OCI-LY7 (cell line): ENCODE measurements at regions not wholly inside any gene's neighbourhood (a gene's known extent, or its start where the extent isn't known, plus 50 kb on each side); places are given as distances from the start of the nearest gene placed in this dataset.

Experiments used
- BruUV-seq: library from RNA; stranded (reverse); fragments of 400-500 nt; replicated peaks from 2 replicates; lab custom pipeline; 2021; lab: Mats Ljungman, UMichigan
- CTCF ChIA-PET: fragments of 300-600 bp; sonication (Branson Sonifier 250); formaldehyde crosslinking; loops from one replicate; lab custom pipeline; 2022; ENCODE audit warnings: antibody characterized with exemption; ENCODE audit not compliant: unreplicated experiment; lab: Charles Lee
- POLR2A ChIA-PET: fragments of 300-600 bp; sonication (Branson Sonifier 250); formaldehyde crosslinking; loops from one replicate; lab custom pipeline; 2022; ENCODE audit warnings: antibody characterized with exemption; lab: Charles Lee
- DNase-seq: peaks from one replicate; pipeline ENCODE4 v3.0.0-alpha.2; 2015; ENCODE audit warnings: low spot score
- H2AFZ ChIP-seq: fragments of 200-600 bp; sonication (generic), shearing (Covaris generic); 2 replicates; pipeline ENCODE4 v1.6.1; 2014; ENCODE audit warnings: mild to moderate bottlenecking, antibody characterized with exemption, low read length, moderate library complexity
- H3K27ac ChIP-seq: fragments of 200-600 bp; sonication (generic); 2 replicates; pipeline ENCODE4 v1.5.1; 2014; ENCODE audit warnings: mixed run types, low read depth, mild to moderate bottlenecking, moderate library complexity, low read length, inconsistent platforms; ENCODE audit not compliant: poor library complexity, severe bottlenecking
- H3K36me3 ChIP-seq: fragments of 200-600 bp; sonication (generic); 2 replicates; pipeline ENCODE4 v1.6.1; 2014; ENCODE audit warnings: mild to moderate bottlenecking, antibody characterized with exemption, low read length, moderate library complexity, mixed read lengths; ENCODE audit not compliant: insufficient read depth
- H3K4me1 ChIP-seq: fragments of 200-600 bp; sonication (generic); 2 replicates; pipeline ENCODE4 v1.5.1; 2014; ENCODE audit warnings: mild to moderate bottlenecking, low read length; ENCODE audit not compliant: insufficient read depth, poor library complexity, severe bottlenecking
- H3K4me2 ChIP-seq: fragments of 200-600 bp; sonication (generic); 2 replicates; pipeline ENCODE4 v1.6.1; 2014; ENCODE audit warnings: mild to moderate bottlenecking, low read length
- H3K4me3 ChIP-seq: fragments of 200-600 bp; sonication (generic); 2 replicates; pipeline ENCODE4 v1.5.1; 2014; ENCODE audit warnings: mild to moderate bottlenecking, low read depth, low read length; ENCODE audit not compliant: poor library complexity, severe bottlenecking
- H3K79me2 ChIP-seq: fragments of 200-600 bp; sonication (generic); 2 replicates; pipeline ENCODE4 v1.6.1; 2016; ENCODE audit warnings: low read depth, mild to moderate bottlenecking, low read length, moderate library complexity, mixed read lengths; ENCODE audit not compliant: insufficient read depth
- H3K9me2 ChIP-seq: fragments of 200-600 bp; sonication (generic); 2 replicates; pipeline ENCODE4 v1.6.1; 2016; ENCODE audit warnings: mild to moderate bottlenecking, low read length, mixed read lengths; ENCODE audit not compliant: insufficient read depth
- H3K9me3 ChIP-seq: fragments of 200-600 bp; sonication (generic); 2 replicates; pipeline ENCODE4 v1.6.1; 2014; ENCODE audit warnings: mild to moderate bottlenecking, mixed run types, low read length, mixed read lengths
- H4K20me1 ChIP-seq: fragments of 200-600 bp; sonication (generic); 2 replicates; pipeline ENCODE4 v1.6.1; 2014; ENCODE audit warnings: mild to moderate bottlenecking, antibody characterized with exemption, low read length, moderate library complexity, mixed read lengths; ENCODE audit not compliant: insufficient read depth
- CTCF ChIP-seq: fragments of 200-600 bp; sonication (generic); conservative IDR thresholded peaks from 2 replicates; pipeline ENCODE4 v1.5.1; 2014; ENCODE audit warnings: mild to moderate bottlenecking, antibody characterized with exemption, low read length, moderate library complexity, mixed read lengths
- EZH2phosphoT487 ChIP-seq: fragments of 200-600 bp; sonication (generic); IDR thresholded peaks from 2 replicates; pipeline ENCODE4 v1.6.1; 2018; ENCODE audit warnings: low read depth, borderline replicate concordance, mild to moderate bottlenecking, mixed run types, antibody characterized with exemption, low read length, moderate library complexity, mixed read lengths
- intact Hi-C: fragments of 100-400 bp; cut with micrococcal nuclease; formaldehyde crosslinking; loops from one replicate; pipeline ENCODE4 v1.10.0; 2022; ENCODE audit not compliant: unreplicated experiment

GRCh38 chr6:51098791-51099190 lies 280.1 kb downstream of the TFAP2B start:
- TF ChIP-seq EZH2phosphoT487 (no peak), CTCF (no peak)
- Histone ChIP-seq H2AFZ (no peak overlapping the region), H3K4me2 (no peak overlapping the region), H3K4me1 (no peaks in the 10 kb centered on the region), H4K20me1 (no peaks in the 10 kb centered on the region), H3K27ac (no peak overlapping the region), H3K9me2 (no peaks in the 10 kb centered on the region), H3K79me2 (no peaks in the 10 kb centered on the region), H3K4me3 (no peak overlapping the region), H3K36me3 (no peaks in the 10 kb centered on the region), H3K9me3 (no peaks in the 10 kb centered on the region)
- DNase-seq: no peak
- intact Hi-C loops: no loop called here
- BruUV-seq: no TSS peak
- ChIA-PET CTCF (no interaction called here), POLR2A (no interaction called here)

DNA sequence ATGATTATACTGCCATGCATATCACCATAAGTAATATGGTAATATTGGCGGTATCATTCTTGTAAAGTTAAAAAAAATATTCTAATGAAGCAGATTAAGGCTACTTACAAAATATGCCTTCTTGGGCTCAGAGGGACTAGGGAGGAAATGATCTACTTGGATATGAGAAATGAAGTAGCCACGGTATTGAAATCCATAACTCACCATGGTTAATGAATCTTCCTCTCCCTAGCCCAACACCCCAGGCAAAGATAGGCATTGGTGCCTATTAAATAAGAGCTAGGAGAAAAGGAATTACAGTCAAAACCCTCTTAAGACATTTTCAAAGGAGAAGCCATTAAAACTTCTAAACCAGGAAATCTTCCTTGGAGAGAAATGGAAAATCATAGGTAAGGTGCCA lies 280.5 kb downstream of the TFAP2B start:
- Histone ChIP-seq H3K4me3 (no peak overlapping the region), H3K4me1 (no peaks in the 10 kb centered on the region), H3K27ac (no peak overlapping the region), H3K79me2 (no peaks in the 10 kb centered on the region), H3K9me2 (no peaks in the 10 kb centered on the region), H3K4me2 (no peak overlapping the region), H3K9me3 (no peaks in the 10 kb centered on the region), H2AFZ (no peak overlapping the region), H4K20me1 (no peaks in the 10 kb centered on the region), H3K36me3 (no peaks in the 10 kb centered on the region)
- TF ChIP-seq EZH2phosphoT487 (no peak), CTCF (no peak)
- intact Hi-C loops: no loop called here
- POLR2A ChIA-PET: no interaction called here
- no TSS peak for BruUV-seq
- CTCF ChIA-PET: no interaction called here
- DNase-seq: no peak

GRCh38 chr6:51105357-51105756 lies 286.7 kb downstream of the TFAP2B start:
- ChIA-PET POLR2A (interaction anchor here (0.7 kb wide), 1 partner anchor 105 kb away, joined by 3 read pairs; no protein-coding TSS in a partner anchor), CTCF (no interaction called here)
- no peaks in the 10 kb centered on the region for H4K20me1 ChIP-seq
- intact Hi-C loops: no loop called here
- no peak overlapping the region for H3K4me2 ChIP-seq
- DNase-seq: no peak
- H3K4me3 ChIP-seq: no peak overlapping the region
- no peaks in the 10 kb centered on the region for H3K9me3 ChIP-seq
- no peaks in the 10 kb centered on the region for H3K36me3 ChIP-seq
- BruUV-seq: no TSS peak
- no peaks in the 10 kb centered on the region for H3K4me1 ChIP-seq
- H3K79me2 ChIP-seq: no peaks in the 10 kb centered on the region
- no peak overlapping the region for H2AFZ ChIP-seq
- TF ChIP-seq CTCF: no peak
- no peak for TF ChIP-seq EZH2phosphoT487
- H3K9me2 ChIP-seq: no peaks in the 10 kb centered on the region
- no peak overlapping the region for H3K27ac ChIP-seq
